ENCODE measurements at regions not wholly inside any gene's neighbourhood (a gene's known extent, or its start where the extent isn't known, plus 50 kb on each side); places are given as distances from the start of the nearest gene placed in this dataset.

GRCh38 chr3:187951452-187952190 lies 202.3 kb upstream of the LPP start:
- no peak for DNase-seq (ENCODE audit: low read depth)

GRCh38 chr3:187952849-187953248 lies 201.1 kb upstream of the LPP start:
- DNase-seq (ENCODE audit: low read depth) = no peak

GRCh38 chr3:187954516-187954872 lies 199.5 kb upstream of the LPP start:
- no peak for DNase-seq (ENCODE audit: low read depth)

- DNase-seq (ENCODE audit: low read depth) = peak; percentile 95
Observed at GRCh38 chr3:187954873-187955586, 198.9 kb upstream of the LPP start.

- DNase-seq (ENCODE audit: low read depth) = no peak
Observed at GRCh38 chr3:187955587-187955952, 198.4 kb upstream of the LPP start.

- no peak for DNase-seq (ENCODE audit: low read depth)
Observed at GRCh38 chr3:187957165-187957581, 196.8 kb upstream of the LPP start.

- DNase-seq (ENCODE audit: low read depth) = no peak
Observed at GRCh38 chr3:187957582-187957981, 196.4 kb upstream of the LPP start.

- no peak for DNase-seq (ENCODE audit: low read depth)
Observed at GRCh38 chr3:187958432-187959003, 195.4 kb upstream of the LPP start.

- peak; percentile 80 for DNase-seq (ENCODE audit: low read depth)
Observed at GRCh38 chr3:187960820-187961219, 193.1 kb upstream of the LPP start.

GRCh38 chr3:187961366-187961765 lies 192.6 kb upstream of the LPP start:
- DNase-seq (ENCODE audit: low read depth) = no peak

GRCh38 chr3:187963003-187963676 lies 190.8 kb upstream of the LPP start:
- no peak for DNase-seq (ENCODE audit: low read depth)

- DNase-seq (ENCODE audit: low read depth) = peak; percentile 78
Observed at GRCh38 chr3:187963677-187964385, 190.1 kb upstream of the LPP start.

- DNase-seq (ENCODE audit: low read depth) = no peak
Observed at GRCh38 chr3:187964760-187965159, 189.2 kb upstream of the LPP start.

- DNase-seq (ENCODE audit: low read depth) = no peak
Observed at GRCh38 chr3:187966096-187966495, 187.9 kb upstream of the LPP start.

GRCh38 chr3:187966636-187967406 lies 187.1 kb upstream of the LPP start:
- DNase-seq (ENCODE audit: low read depth) = no peak

GRCh38 chr3:187967993-187968392 lies 186.0 kb upstream of the LPP start:
- DNase-seq (ENCODE audit: low read depth) = peak; percentile 15

- peak; percentile 89 for DNase-seq (ENCODE audit: low read depth)
Observed at GRCh38 chr3:187968883-187969580, 184.9 kb upstream of the LPP start.

- DNase-seq (ENCODE audit: low read depth) = no peak
Observed at GRCh38 chr3:187969581-187969950, 184.4 kb upstream of the LPP start.

GRCh38 chr3:187970106-187970505 lies 183.9 kb upstream of the LPP start:
- no peak for DNase-seq (ENCODE audit: low read depth)

GRCh38 chr3:187971629-187972028 lies 182.3 kb upstream of the LPP start:
- DNase-seq (ENCODE audit: low read depth) = no peak

- peak; percentile 24 for DNase-seq (ENCODE audit: low read depth)
Observed at GRCh38 chr3:187972454-187972853, 181.5 kb upstream of the LPP start.

Data from fibroblast of gingiva (primary cell).